Adrenal gland (tissue), 5 donors: ENCODE measurements at regions not wholly inside any gene's neighbourhood (a gene's known extent, or its start where the extent isn't known, plus 50 kb on each side); places are given as distances from the start of the nearest gene placed in this dataset.

Source experiments
- POLR2A ChIP-seq, 2 donors: fragments of 450-650 bp; IDR thresholded peaks; one replicate each; pipeline ENCODE4 v1.6.1; 2017; ENCODE audit warnings: antibody characterized with exemption in 2 of 2, mild to moderate bottlenecking in 2 of 2, moderate library complexity in 1 of 2
- TF ChIP-seq, protein P1 (sequence below), 6 experiments: fragments of 450-650 bp in 4 of 6; fragments of 200-600 bp in 2 of 6; sonication (generic) in 1 of 6; IDR thresholded peaks; 1 replicate in 5 of 6; 2 replicates in 1 of 6; pipeline versions ENCODE4 v1.5.1 to v1.8.0; 2016 to 2021; ENCODE audit warnings: antibody characterized with exemption in 6 of 6, mild to moderate bottlenecking in 2 of 6, moderate library complexity in 1 of 6
- donor health status: DM: no; HTN: no; CAD: no.

DNA sequence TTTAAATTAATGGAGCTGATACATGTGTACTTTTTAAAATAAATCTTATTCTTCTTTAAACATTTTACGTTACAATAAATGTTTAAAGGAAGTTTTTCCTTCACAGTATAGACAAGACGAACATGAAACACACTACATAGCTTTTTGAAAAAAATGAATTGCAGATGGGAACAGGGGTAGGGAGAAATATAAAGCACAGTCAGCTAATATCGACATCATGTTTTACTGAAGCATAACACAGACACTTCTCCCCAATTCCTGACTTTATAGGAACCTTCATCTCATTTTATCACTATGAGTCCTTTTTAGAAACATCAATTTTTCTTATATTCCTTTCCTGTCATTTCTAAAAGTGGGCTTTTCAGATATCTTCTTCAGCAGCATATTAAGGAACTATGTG lies 153.5 kb downstream of the MACC1 start:
- TF ChIP-seq, protein P1, sequence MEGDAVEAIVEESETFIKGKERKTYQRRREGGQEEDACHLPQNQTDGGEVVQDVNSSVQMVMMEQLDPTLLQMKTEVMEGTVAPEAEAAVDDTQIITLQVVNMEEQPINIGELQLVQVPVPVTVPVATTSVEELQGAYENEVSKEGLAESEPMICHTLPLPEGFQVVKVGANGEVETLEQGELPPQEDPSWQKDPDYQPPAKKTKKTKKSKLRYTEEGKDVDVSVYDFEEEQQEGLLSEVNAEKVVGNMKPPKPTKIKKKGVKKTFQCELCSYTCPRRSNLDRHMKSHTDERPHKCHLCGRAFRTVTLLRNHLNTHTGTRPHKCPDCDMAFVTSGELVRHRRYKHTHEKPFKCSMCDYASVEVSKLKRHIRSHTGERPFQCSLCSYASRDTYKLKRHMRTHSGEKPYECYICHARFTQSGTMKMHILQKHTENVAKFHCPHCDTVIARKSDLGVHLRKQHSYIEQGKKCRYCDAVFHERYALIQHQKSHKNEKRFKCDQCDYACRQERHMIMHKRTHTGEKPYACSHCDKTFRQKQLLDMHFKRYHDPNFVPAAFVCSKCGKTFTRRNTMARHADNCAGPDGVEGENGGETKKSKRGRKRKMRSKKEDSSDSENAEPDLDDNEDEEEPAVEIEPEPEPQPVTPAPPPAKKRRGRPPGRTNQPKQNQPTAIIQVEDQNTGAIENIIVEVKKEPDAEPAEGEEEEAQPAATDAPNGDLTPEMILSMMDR (IDR thresholded peaks at IDR 0.05), result no peak
- no peak for TF ChIP-seq POLR2A (IDR thresholded peaks at IDR 0.05)
